ENCODE measurements at regions not wholly inside any gene's neighbourhood (a gene's known extent, or its start where the extent isn't known, plus 50 kb on each side); places are given as distances from the start of the nearest gene placed in this dataset.

DNA sequence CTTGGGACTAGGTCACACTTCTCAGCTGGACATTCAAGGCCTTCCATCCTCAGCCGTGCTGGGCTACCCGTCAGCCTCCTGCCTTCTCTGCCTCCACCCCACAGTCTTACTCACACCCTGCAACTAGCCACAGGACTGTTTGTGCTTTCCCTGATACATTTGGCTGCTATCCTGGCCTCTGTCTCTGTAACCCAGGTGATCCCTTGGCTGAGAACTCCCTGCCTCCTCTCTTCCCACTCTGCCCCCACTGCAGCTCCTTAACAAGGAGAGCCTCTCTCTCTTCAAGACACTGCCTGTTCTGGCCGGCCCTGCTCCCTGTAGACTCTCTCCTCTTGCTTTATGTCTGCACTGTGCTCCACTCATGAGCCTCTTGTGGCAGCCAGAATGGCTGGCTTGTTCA lies 120.6 kb downstream of the MSX2 start:
- peak; percentile 53 for DNase-seq (ENCODE audit: low spot score)
- Mint-ChIP-seq H3K4me1 (ENCODE audit: low read depth) (no peaks in the 10 kb centered on the region), H3K27me3 (ENCODE audit: low read depth) (peaks cover 3% of the 10 kb centered on the region), H3K9me3 (ENCODE audit: low read depth) (peaks cover 7% of the 10 kb centered on the region), H3K4me3 (ENCODE audit: unreplicated experiment) (no peak overlapping the region), H3K36me3 (ENCODE audit: low read depth) (peaks cover 1% of the 10 kb centered on the region), H3K27ac (ENCODE audit: unreplicated experiment) (no peak overlapping the region)
- TF ChIP-seq, protein P1, sequence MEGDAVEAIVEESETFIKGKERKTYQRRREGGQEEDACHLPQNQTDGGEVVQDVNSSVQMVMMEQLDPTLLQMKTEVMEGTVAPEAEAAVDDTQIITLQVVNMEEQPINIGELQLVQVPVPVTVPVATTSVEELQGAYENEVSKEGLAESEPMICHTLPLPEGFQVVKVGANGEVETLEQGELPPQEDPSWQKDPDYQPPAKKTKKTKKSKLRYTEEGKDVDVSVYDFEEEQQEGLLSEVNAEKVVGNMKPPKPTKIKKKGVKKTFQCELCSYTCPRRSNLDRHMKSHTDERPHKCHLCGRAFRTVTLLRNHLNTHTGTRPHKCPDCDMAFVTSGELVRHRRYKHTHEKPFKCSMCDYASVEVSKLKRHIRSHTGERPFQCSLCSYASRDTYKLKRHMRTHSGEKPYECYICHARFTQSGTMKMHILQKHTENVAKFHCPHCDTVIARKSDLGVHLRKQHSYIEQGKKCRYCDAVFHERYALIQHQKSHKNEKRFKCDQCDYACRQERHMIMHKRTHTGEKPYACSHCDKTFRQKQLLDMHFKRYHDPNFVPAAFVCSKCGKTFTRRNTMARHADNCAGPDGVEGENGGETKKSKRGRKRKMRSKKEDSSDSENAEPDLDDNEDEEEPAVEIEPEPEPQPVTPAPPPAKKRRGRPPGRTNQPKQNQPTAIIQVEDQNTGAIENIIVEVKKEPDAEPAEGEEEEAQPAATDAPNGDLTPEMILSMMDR (IDR thresholded peaks at IDR 0.05) = no peak

DNA sequence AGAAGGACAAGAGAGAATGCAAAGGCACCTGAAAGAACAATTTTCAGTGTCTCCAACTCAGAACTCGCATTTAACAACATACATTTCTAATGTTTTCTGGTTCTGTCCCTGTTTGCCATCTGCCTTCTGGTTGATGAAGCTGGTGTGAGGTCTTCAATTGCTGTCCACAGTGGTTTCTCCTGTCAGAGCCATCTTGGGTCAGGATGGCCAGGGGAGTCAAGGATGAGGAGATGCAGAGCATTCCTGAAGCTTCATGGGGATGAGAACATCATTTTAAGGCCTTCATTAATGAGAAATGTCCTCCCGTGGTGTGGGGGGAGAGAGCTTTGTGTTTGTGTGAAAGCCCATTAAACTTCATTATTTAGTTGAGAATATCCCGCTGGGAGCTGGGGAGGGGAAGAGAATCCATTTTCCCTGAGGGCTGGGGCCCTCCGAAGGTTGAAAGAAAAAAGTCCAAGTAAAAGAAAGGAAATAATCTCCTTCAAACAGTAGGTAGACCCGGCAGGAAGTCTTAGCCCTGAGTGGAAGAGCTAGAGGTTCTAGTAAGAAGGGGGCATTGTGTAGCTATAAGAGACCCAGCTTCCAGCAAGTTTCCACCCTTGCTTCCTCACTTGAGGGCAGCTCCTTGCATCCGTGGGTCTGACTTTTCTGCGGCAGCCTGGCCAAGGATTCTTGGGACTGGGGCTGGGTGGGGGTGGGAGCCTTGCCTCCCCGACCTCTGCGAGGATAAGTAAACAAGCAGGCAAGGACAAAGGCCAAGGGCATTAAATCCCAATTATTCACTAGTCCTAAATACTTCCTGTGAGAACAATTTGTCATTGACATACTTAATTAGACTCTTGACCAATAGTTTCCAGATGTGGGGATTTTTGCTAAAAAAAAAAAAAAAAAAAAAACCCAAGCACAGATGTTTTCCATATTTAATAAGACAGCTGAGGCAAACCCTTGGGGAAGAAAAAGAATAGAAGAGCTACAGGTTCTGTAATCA lies 119.2 kb downstream of the MSX2 start:
- Mint-ChIP-seq H3K27me3 (ENCODE audit: low read depth) (peaks cover 3% of the 10 kb centered on the region), H3K27ac (ENCODE audit: unreplicated experiment) (no peak overlapping the region), H3K9me3 (ENCODE audit: low read depth) (peaks cover 2% of the 10 kb centered on the region), H3K4me1 (ENCODE audit: low read depth) (no peaks in the 10 kb centered on the region), H3K4me3 (ENCODE audit: unreplicated experiment) (no peak overlapping the region), H3K36me3 (ENCODE audit: low read depth) (peaks cover 1% of the 10 kb centered on the region)
- no peak for DNase-seq (ENCODE audit: low spot score)
- TF ChIP-seq, protein P1 (IDR thresholded peaks at IDR 0.05) = no peak

DNA sequence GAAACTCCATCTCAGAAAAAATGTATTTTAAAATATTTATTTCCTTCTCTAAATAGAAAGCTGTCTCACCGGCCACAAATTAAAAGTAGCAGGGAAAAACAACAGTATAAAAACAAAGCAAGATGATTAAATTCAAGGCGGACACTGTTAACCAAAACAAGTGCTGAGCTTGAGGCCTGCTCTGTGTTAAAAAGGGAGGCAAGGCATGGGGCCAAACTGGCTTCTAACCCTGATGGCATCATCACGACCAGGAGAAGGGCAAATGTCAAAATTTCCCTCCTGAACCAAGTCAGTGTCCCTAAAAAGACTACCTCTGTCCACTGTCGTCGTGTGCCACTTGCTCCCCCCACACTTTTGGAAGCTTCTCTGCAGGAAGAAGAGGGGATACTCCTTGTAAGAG lies 116.1 kb downstream of the MSX2 start:
- H3K36me3 Mint-ChIP-seq (ENCODE audit: low read depth) = peaks cover 1% of the 10 kb centered on the region

DNA sequence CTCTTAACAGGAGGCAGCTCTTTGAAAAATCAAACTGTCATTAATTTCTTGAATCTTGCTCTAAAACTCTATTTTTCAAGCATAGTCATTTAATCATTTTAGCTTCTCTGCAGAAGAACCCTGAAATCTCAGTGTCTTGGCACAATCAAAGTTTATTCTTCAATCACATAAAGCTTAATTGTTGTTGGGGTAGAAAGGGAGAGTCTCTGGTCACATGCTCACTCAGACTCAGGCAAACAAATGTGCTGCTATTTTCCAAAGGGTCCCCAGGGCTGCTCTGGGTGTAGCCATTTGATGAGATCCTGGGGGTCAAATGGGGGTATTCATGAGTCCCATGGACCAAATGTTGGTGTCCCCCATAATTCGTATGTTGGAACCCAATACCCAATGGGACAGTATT lies 114.8 kb downstream of the MSX2 start:
- Mint-ChIP-seq H3K9me3 (ENCODE audit: low read depth) (no peaks in the 10 kb centered on the region), H3K36me3 (ENCODE audit: low read depth) (no peaks in the 10 kb centered on the region), H3K4me1 (ENCODE audit: low read depth) (peaks cover 17% of the 10 kb centered on the region), H3K4me3 (ENCODE audit: unreplicated experiment) (no peak overlapping the region), H3K27ac (ENCODE audit: unreplicated experiment) (no peak overlapping the region), H3K27me3 (ENCODE audit: low read depth) (peaks cover 3% of the 10 kb centered on the region)
- TF ChIP-seq, protein P1 (IDR thresholded peaks at IDR 0.05) = no peak
- DNase-seq (ENCODE audit: low spot score) = no peak

More for the DNA sequence above, 116.1 kb downstream of the MSX2 start:
- Mint-ChIP-seq H3K9me3 (ENCODE audit: low read depth) (no peaks in the 10 kb centered on the region), H3K4me3 (ENCODE audit: unreplicated experiment) (no peak overlapping the region), H3K27ac (ENCODE audit: unreplicated experiment) (no peak overlapping the region), H3K27me3 (ENCODE audit: low read depth) (peaks cover 3% of the 10 kb centered on the region), H3K4me1 (ENCODE audit: low read depth) (peaks cover 14% of the 10 kb centered on the region)
- DNase-seq (ENCODE audit: low spot score) = no peak
- TF ChIP-seq, protein P1 (IDR thresholded peaks at IDR 0.05) = no peak

DNA sequence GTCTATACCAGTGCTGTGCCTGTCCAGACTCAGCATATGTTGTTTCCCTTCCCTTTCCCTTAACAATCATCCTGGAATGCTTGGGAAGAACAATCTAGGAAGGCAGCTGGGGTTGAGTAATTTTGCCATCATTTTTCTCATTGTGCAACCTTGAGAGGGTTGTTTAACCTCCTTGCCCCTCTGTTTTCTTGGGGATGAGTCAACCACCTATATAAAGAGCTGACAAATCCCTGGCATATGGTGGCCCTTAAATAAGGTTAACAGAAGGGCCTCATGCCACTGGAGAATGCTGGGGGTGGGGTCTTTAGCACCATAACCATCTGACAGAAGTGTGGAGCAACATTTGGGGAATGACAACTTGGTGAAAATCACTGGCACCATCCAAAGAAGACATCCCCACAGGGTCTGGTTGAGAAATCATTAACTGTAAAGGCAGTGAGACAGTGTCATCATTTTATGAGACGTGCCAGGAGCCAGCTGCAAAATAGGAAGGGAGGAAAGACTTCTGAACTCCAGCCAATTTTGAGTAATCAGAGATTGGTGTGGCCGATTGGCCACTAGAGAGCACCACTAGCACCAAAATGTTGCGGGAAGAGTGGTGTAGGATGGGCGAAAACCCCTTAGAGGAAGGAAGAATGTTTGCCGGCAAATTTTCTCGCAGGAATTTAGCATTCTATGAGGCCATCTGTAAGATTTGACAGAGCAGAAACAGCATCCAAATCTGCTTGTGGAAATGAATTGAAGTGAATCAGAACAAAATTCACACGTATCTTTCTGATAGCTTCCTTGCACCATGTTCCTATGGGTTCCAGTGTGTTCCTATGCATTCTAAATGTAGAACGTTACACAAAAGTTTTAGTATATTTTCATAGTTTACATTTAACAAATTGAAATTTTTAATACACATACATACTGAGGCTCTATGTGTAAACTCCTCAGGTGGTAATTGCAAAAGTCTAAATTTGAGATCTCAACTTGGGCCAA lies 113.8 kb downstream of the MSX2 start:
- DNase-seq (ENCODE audit: low spot score) = no peak
- H3K27me3 Mint-ChIP-seq (ENCODE audit: low read depth) = peaks cover under 1% of the 10 kb centered on the region
- TF ChIP-seq, protein P1 (IDR thresholded peaks at IDR 0.05) = peak; percentile 67
- peaks cover 17% of the 10 kb centered on the region for H3K4me1 Mint-ChIP-seq (ENCODE audit: low read depth)
- H3K36me3 Mint-ChIP-seq (ENCODE audit: low read depth) = no peaks in the 10 kb centered on the region
- H3K4me3 Mint-ChIP-seq (ENCODE audit: unreplicated experiment) = no peak overlapping the region
- H3K27ac Mint-ChIP-seq (ENCODE audit: unreplicated experiment) = peak overlapping the region; percentile 56
- H3K9me3 Mint-ChIP-seq (ENCODE audit: low read depth) = no peaks in the 10 kb centered on the region
